NCI-H2171 treated with DMSO at 0.1 percent for 48 hours (cell line): ENCODE measurements at regions not wholly inside any gene's neighbourhood (a gene's known extent, or its start where the extent isn't known, plus 50 kb on each side); places are given as distances from the start of the nearest gene placed in this dataset.

ENCODE experiments used
- DNase-seq: peaks from one replicate; lab custom pipeline; 2025; lab: John Stamatoyannopoulos, UW

GRCh38 chr11:104338186-104338585 is 174.2 kb upstream of the PDGFD start:
- DNase-seq, result no peak

- no peak for DNase-seq
Observed at GRCh38 chr11:104337273-104337672, 173.3 kb upstream of the PDGFD start.

- DNase-seq, result no peak
Observed at GRCh38 chr11:104333977-104334376, 170.0 kb upstream of the PDGFD start.

- DNase-seq, result no peak
Observed at GRCh38 chr11:104332110-104332509, 168.2 kb upstream of the PDGFD start.

GRCh38 chr11:104329078-104329665 is 165.2 kb upstream of the PDGFD start:
- DNase-seq, result no peak

- DNase-seq, result no peak
Observed at GRCh38 chr11:104328512-104328907, 164.6 kb upstream of the PDGFD start.

- DNase-seq, result no peak
Observed at GRCh38 chr11:104327861-104328511, 164.0 kb upstream of the PDGFD start.

- DNase-seq, result no peak
Observed at GRCh38 chr11:104325093-104325492, 161.1 kb upstream of the PDGFD start.

GRCh38 chr11:104324276-104324675 is 160.3 kb upstream of the PDGFD start:
- DNase-seq, result no peak

- no peak for DNase-seq
Observed at GRCh38 chr11:104323841-104324240, 159.9 kb upstream of the PDGFD start.

GRCh38 chr11:104322696-104323095 is 158.7 kb upstream of the PDGFD start:
- DNase-seq, result no peak

- DNase-seq, result no peak
Observed at GRCh38 chr11:104320956-104321355, 157.0 kb upstream of the PDGFD start.

GRCh38 chr11:104320097-104320496 is 156.2 kb upstream of the PDGFD start:
- no peak for DNase-seq

- DNase-seq, result no peak
Observed at GRCh38 chr11:104319396-104319795, 155.4 kb upstream of the PDGFD start.

- no peak for DNase-seq
Observed at GRCh38 chr11:104306862-104307474, 143.0 kb upstream of the PDGFD start.

GRCh38 chr11:104301776-104302175 is 137.8 kb upstream of the PDGFD start:
- no peak for DNase-seq

GRCh38 chr11:104291646-104292045 is 127.7 kb upstream of the PDGFD start:
- no peak for DNase-seq

GRCh38 chr11:104286129-104286528 is 122.2 kb upstream of the PDGFD start:
- no peak for DNase-seq

GRCh38 chr11:104279587-104279986 is 115.6 kb upstream of the PDGFD start:
- no peak for DNase-seq

GRCh38 chr11:104275992-104276391 is 112.0 kb upstream of the PDGFD start:
- no peak for DNase-seq

GRCh38 chr11:104260456-104260855 is 96.5 kb upstream of the PDGFD start:
- DNase-seq, result no peak

GRCh38 chr11:104259121-104259610 is 95.2 kb upstream of the PDGFD start:
- DNase-seq, result no peak

- DNase-seq, result no peak
Observed at GRCh38 chr11:104256525-104256924, 92.6 kb upstream of the PDGFD start.
